RWPE1 (cell line): ENCODE measurements at regions not wholly inside any gene's neighbourhood (a gene's known extent, or its start where the extent isn't known, plus 50 kb on each side); places are given as distances from the start of the nearest gene placed in this dataset.

Source experiments
- CTCF ChIA-PET: fragments of 350-600 bp; sonication (Branson Sonifier 250); formaldehyde crosslinking; extraction: SDS; loops from one replicate; lab custom pipeline; 2021; lab: Yijun Ruan, JAX
- POLR2A ChIA-PET: fragments of 400-600 bp; formaldehyde crosslinking; extraction: SDS; loops from one replicate; lab custom pipeline; 2020; ENCODE audit warnings: antibody characterized with exemption; ENCODE audit not compliant: low non-redundant PET; lab: Yijun Ruan, JAX
- DNase-seq: peaks from one replicate; pipeline ENCODE4 v3.0.0; 2012; ENCODE audit warnings: low spot score
- H3K27ac ChIP-seq: fragments of 450-650 bp; 2 replicates; pipeline ENCODE4 v1.5.1; 2017
- CTCF ChIP-seq: fragments of 450-650 bp; conservative IDR thresholded peaks from 2 replicates; pipeline ENCODE4 v1.5.1; 2017; ENCODE audit warnings: low read depth, mild to moderate bottlenecking

DNA sequence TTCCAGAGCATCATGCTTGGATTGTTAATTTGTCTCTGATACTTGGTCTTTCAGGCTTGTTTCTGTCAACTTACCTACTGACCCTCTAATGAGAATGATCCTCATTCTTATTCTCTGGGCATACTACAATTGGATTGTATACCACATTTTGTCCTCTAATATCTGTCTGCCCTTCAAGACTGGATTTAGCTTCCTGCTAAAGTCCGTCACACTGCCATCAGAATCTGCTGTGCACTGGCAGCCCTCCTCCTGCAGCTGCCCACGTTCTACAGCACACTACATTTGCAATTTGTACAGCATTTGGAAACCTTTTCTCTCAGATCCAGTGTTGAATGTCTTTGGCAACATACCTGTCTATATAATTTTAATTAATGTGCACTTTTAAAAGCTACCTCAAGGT, 183.1 kb downstream of the ZNF330 start:
- ChIA-PET POLR2A (no interaction called here), CTCF (no interaction called here)
- DNase-seq: no peak
- TF ChIP-seq CTCF: no peak
- H3K27ac ChIP-seq: no peak overlapping the region

DNA sequence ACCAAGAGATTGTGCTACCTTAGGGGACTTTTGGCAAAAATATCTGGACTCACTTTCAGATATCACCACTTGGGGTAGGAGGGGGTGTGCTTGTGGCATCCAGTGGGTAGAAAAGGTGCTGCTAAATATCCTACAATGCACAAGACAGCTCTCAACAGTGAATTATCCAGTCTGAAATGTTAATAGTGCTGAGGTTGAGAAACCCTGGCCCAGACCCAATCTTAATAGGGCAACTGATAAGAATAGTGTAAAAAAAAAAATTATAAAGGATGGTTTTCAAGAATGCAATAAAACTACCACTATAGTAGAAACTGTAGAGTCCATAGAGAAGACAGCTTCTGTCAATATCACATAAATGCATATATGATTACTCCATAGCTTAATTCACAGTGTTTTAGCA, 185.5 kb downstream of the ZNF330 start:
- ChIA-PET POLR2A (no interaction called here), CTCF (interaction anchor here (0.5 kb wide), 1 partner anchor 82 kb away, joined by 3 read pairs; no protein-coding TSS in a partner anchor)
- no peak for DNase-seq
- TF ChIP-seq CTCF: no peak
- no peak overlapping the region for H3K27ac ChIP-seq

DNA sequence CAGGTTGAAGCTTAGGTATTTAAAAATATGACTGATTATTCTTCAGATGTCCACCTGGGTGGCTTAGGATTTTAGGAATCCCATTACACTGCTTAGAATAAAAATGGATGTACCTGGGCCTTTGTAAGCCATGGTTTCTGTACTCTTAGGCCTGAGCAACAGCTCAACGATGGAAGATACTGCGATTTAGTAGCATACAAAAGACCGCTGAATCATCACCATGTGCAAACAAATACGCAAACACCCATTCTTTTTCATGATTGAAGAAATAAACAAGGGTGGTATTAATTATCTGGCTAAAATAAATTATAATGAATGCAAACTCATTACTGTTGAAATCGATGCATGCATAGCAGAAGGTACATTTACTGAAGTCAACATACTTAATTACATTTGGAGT, 188.9 kb downstream of the ZNF330 start:
- ChIA-PET CTCF (no interaction called here), POLR2A (no interaction called here)
- DNase-seq: no peak
- TF ChIP-seq CTCF: no peak
- no peak overlapping the region for H3K27ac ChIP-seq

- no peak overlapping the region for H3K27ac ChIP-seq
- POLR2A ChIA-PET: no interaction called here
- no peak for TF ChIP-seq CTCF
- CTCF ChIA-PET: no interaction called here
- no peak for DNase-seq
These were observed 190.1 kb downstream of the ZNF330 start for GRCh38 chr4:141410839-141411238.

DNA sequence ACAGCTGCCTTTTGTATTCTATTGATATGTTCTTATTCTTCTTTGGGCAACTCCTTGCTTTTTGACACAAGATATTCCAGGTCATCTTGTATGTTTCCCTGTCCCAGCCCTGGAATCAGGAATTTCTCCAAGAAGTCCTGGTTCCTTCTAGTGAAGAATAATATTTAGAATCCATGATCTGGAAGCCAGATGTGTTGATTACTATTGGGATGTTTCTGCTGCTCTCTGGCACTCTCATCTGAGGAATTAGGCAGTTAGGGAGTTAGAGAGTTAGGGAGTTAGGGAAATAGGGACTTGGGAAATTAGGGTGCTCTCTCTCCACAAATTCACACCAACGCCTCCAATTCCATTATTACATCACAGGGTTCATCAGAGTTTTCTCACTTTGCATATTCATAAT, 191.2 kb downstream of the ZNF330 start:
- ChIA-PET CTCF (no interaction called here), POLR2A (no interaction called here)
- no peak overlapping the region for H3K27ac ChIP-seq
- no peak for TF ChIP-seq CTCF
- DNase-seq: no peak

DNA sequence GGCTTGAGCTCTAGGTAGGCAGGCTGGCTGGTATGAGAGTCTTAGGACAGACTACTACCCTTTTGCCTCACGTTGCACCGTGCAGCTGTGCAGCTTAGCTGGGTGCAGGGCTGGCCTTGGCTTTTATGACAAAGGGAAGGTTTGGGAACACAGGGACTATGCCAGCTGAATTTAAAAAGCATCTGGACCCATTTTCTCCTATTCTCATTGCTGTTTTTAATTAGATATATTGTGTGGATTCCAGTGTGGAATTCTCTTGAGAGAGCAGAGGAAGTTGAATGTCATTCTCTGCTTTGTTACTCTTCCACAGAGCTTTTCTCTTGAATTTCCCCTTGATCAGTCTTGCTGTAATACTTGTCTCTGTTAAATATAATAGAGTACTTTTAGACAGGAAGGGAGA, 192.7 kb downstream of the ZNF330 start:
- CTCF ChIA-PET: no interaction called here
- no peak for TF ChIP-seq CTCF

DNA sequence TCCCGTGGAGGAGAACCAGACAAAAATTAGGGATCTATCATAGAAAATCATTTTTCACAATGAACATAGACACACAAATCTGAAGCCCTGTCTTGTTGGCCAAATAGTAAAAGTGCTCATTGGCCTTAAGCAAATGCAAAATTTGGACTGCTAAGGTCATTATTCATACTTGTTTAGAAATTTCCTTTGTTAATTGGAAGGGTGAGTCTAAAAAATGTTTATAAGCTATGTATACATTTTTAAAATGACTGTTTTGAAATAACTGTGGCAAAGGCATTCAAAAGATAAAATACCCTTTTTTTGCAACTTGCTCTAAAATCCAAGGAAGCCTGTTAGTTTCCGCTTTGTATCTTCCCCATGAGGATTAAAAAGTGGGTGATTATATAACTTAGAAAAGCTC, 195.0 kb downstream of the ZNF330 start:
- no peak for TF ChIP-seq CTCF
- no peak for DNase-seq
- POLR2A ChIA-PET: no interaction called here
- H3K27ac ChIP-seq: no peak overlapping the region
- CTCF ChIA-PET: interaction anchor here (1.1 kb wide), 1 partner anchor 30 kb away, joined by 3 read pairs; no protein-coding TSS in a partner anchor

More for the DNA sequence above, 192.7 kb downstream of the ZNF330 start:
- no peak for DNase-seq
- POLR2A ChIA-PET: no interaction called here
- no peak overlapping the region for H3K27ac ChIP-seq
